Superior temporal gyrus (tissue), 1 donor: ENCODE measurements at regions not wholly inside any gene's neighbourhood (a gene's known extent, or its start where the extent isn't known, plus 50 kb on each side); places are given as distances from the start of the nearest gene placed in this dataset.

Experiments used
- DNase-seq: peaks from one replicate; pipeline ENCODE4 v3.0.0-alpha.2; 2016; ENCODE audit errors: extremely low spot score

GRCh38 chrX:80312448-80312847 is 107.8 kb upstream of the TENT5D start:
- DNase-seq: no peak

GRCh38 chrX:80316526-80316925 is 103.7 kb upstream of the TENT5D start:
- no peak for DNase-seq

- no peak for DNase-seq
Observed at GRCh38 chrX:80317646-80318045, 102.6 kb upstream of the TENT5D start.

DNA sequence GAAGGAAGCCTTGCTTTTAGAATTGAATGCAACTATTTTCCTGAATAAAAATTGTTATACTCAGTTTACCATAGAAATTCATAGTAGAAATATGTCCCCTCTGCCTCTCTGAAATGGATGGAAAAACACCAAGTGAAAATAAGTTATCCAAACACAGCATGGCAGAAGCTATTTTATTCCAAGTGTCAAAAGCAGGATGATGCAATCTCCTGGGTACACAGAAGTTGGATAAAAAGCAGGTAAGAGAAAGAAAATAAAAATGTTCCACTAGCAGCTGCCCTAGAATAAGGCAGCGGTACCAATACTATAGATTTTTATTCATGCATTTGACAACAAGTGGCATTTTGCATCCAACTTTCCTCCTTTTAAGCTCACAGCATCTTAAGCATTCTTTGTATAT is 89.0 kb upstream of the TENT5D start:
- DNase-seq: no peak

DNA sequence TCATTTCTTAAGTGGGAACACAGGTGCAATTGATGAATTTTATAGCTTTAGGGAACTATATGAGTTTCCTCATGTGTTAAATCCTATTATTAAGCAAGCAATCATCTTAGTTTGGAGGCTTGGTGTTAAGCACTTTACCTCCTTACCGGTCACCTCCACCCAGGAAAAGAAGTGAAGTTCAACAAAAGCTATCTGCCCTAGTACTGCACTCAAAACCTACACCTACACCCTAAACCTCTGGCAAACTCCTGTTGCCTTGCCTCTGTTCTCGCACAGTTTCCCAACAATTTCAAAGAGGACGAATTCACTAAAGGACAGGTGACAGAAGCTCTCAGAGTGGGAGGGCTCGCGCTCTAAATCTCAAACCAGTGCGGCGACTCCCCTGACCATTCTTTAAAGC is 85.7 kb upstream of the TENT5D start:
- no peak for DNase-seq

DNA sequence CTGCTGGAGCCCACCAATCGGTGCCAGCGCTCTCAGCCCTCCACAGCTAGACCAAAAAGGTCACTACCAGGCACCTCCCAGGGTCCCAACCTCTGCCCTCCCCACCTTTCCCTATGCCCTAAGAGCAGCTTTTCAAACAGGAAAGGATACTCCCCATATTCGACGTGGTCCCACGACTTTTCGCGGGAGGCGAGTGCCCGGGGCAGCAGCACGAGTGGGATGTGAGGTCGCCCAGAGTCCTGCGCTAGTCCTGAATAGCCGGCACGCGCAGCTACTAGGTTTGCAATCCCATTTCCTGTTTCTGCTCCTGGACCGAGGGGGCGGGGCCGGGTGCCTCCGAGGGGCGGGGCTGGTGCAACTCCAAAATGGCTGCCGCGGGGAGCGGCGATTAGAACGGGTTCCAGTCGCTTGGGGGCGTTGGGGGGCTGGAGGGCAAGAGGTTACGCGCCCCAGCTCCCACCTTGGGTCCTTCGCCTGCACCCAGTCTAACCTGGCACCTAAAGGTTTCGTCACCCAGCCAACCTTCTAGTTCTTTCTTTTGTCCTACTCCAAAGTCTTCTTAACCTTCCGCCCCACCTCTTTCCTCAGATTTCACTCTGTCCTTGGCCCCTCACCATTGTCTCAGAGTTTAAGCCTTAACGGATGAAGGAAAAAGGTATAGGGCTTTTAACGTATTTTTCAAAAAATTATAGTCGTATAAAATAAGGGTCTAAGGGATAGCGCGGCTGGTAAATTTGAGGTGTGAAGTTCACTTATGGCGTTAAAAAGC is 85.0 kb upstream of the TENT5D start:
- no peak for DNase-seq

- DNase-seq: no peak
Observed at GRCh38 chrX:80354966-80355465, 65.2 kb upstream of the TENT5D start.
